NCI-H524 (cell line): ENCODE measurements at regions not wholly inside any gene's neighbourhood (a gene's known extent, or its start where the extent isn't known, plus 50 kb on each side); places are given as distances from the start of the nearest gene placed in this dataset.

ENCODE experiments used
- DNase-seq, 2 experiments: peaks; one replicate each; lab custom pipeline; 2025; lab: John Stamatoyannopoulos, UW

- DNase-seq = no peak
Measured at GRCh38 chr9:97747201-97747965, 50.2 kb upstream of the XPA start.

- DNase-seq = no peak
Measured at GRCh38 chr9:97748525-97748924, 51.4 kb upstream of the XPA start.

- no peak for DNase-seq
Measured at GRCh38 chr9:97749928-97750327, 52.8 kb upstream of the XPA start.

- no peak for DNase-seq
Measured at GRCh38 chr9:97751531-97751930, 54.4 kb upstream of the XPA start.

GRCh38 chr9:97752274-97752673, 55.1 kb upstream of the XPA start:
- no peak for DNase-seq

GRCh38 chr9:97753364-97753763, 56.2 kb upstream of the XPA start:
- DNase-seq = no peak

GRCh38 chr9:97753975-97754374, 56.8 kb upstream of the XPA start:
- no peak for DNase-seq

- DNase-seq = no peak
Measured at GRCh38 chr9:97755618-97756267, 58.6 kb upstream of the XPA start.

GRCh38 chr9:97756991-97757390, 59.9 kb upstream of the XPA start:
- DNase-seq = no peak

GRCh38 chr9:97758334-97758916, 61.3 kb upstream of the XPA start:
- DNase-seq = no peak

- no peak for DNase-seq
Measured at GRCh38 chr9:97759581-97760288, 62.6 kb upstream of the XPA start.

GRCh38 chr9:97761056-97761598, 64.0 kb upstream of the XPA start:
- DNase-seq = no peak

GRCh38 chr9:97761879-97762278, 64.7 kb upstream of the XPA start:
- no peak for DNase-seq

- DNase-seq = no peak
Measured at GRCh38 chr9:97763874-97764273, 66.7 kb upstream of the XPA start.

GRCh38 chr9:97766092-97766491, 69.0 kb upstream of the XPA start:
- no peak for DNase-seq

- no peak for DNase-seq
Measured at GRCh38 chr9:97766610-97767009, 69.5 kb upstream of the XPA start.

- no peak for DNase-seq
Measured at GRCh38 chr9:97767891-97768290, 70.8 kb upstream of the XPA start.

GRCh38 chr9:97768746-97769145, 71.6 kb upstream of the XPA start:
- no peak for DNase-seq

GRCh38 chr9:97769208-97769607, 72.1 kb upstream of the XPA start:
- no peak for DNase-seq

GRCh38 chr9:97770808-97771372, 73.8 kb upstream of the XPA start:
- no peak for DNase-seq

GRCh38 chr9:97771641-97772040, 74.5 kb upstream of the XPA start:
- no peak for DNase-seq

GRCh38 chr9:97772145-97772544, 75.0 kb upstream of the XPA start:
- DNase-seq = no peak
